HT-29 (cell line): ENCODE measurements at regions not wholly inside any gene's neighbourhood (a gene's known extent, or its start where the extent isn't known, plus 50 kb on each side); places are given as distances from the start of the nearest gene placed in this dataset.
"Not testable (repeated sequence)": the region's sequence is repeated elsewhere in the genome, so short reads cannot be mapped to it uniquely, and the experiment has no call there.

Experiments used
- DNase-seq: peaks from one replicate; pipeline ENCODE4 v3.0.0-alpha.2; 2015; ENCODE audit warnings: low spot score

DNA sequence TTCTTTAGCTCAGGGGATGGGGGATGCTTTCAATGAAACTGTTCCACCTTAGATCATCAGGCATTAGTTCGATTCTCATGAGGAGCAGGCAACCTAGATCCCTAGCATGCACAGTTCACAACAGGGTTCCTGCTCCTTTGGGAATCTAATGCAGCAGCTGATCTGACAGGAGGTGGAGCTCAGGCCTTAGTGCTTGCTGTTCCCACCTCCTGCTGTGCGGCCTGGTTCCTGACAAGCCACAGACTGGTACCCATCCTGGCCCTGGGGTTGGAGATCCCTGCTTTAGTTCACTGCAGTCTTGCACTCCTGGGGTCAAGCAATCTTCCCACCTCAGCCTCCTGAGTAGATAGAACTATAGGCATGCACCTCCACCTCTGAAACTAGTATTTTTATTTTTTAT lies 1369.8 kb upstream of the NUDT12 start:
- DNase-seq: no peak

DNA sequence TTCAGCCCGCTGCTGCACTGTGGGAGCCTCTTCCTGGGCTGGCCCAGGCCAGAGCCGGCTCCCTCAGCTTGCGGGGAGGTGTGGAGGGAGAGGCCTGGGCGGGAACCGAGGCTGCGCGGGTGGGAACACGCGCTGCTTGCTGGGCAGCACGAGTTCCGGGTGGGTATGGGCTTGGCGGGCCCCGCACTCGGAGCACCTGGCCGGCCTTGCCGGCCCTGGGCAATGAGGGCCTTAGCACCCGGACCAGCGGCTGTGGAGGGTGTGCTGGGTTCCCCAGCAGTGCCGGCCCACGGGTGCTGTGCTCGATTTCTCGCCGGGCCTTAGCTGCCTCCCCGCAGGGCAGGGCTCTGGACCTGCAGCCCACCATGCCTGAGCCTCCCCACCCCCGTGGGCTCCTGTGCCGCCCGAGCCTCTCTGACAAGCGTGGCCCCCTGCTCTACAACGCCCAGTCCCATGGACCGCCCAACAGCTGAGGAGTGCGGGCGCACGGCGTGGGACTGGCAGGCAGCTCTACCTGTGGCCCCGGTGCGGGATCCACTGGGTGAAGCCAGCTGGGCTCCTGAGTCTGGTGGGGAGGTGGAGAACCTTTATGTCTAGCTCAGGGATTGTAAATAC lies 1366.4 kb upstream of the NUDT12 start:
- no peak for DNase-seq

DNA sequence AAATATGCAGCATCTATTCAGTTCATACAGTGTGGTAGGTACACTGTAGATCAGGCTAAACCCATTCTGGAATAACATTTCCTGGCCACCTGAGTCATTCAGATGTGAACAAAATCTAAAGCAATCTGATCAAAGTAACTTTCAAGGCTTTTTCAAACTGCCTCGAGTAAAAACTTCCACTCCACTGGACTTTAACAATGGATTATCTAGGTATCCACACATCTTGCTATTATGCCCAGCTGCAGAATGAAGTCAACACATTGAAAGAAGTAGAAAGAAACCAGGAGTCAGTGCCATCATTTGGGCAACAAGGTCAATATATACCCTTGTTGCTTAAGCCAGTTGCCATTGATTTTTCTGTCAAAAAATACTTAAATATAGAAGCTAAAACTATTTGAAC lies 1352.6 kb upstream of the NUDT12 start:
- no peak for DNase-seq

DNA sequence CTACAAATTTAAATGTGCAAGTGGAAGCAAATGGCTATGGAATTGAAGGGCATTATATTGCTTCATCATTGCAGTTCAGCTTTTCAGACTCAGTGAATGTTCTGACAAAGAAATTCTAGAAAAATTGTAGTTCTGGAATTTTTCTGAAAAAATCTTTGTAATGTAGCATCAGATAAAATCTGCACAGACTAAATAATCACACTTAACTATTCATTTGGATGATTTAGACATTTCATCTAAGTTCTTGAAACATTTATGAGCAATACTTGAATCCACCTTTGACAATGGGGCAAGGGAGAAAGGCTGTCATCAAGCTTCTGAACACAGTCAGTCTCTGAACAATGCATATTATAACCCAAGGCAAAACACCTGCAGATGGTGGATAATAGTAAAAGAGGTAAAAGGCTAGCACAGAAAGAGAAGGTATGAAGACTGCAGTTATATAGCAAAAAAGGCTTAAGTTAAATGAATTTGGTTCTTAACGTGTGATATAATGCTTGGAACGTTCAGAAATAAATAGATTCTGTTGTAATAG lies 1352.0 kb upstream of the NUDT12 start:
- no peak for DNase-seq

DNA sequence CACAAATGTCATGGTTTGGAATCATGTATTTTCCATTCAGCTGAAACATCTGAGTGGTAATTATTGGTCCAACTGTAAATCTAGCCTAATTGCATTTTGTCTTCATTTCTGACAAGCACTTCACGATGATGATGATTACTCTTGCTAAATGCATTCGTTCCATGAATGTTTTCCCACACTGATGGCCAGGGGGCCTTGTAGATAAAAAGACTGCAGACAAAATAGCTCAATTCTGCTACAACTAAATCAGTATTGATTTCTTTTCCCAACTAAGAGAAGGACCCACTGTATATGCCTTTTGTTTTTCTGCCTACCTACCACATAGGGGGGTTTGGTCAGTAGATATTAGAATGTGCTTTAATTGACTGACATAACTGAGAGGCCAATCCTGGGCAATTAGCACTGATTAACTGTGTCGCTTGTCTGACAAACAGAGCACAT lies 1351.3 kb upstream of the NUDT12 start:
- DNase-seq: no peak

DNA sequence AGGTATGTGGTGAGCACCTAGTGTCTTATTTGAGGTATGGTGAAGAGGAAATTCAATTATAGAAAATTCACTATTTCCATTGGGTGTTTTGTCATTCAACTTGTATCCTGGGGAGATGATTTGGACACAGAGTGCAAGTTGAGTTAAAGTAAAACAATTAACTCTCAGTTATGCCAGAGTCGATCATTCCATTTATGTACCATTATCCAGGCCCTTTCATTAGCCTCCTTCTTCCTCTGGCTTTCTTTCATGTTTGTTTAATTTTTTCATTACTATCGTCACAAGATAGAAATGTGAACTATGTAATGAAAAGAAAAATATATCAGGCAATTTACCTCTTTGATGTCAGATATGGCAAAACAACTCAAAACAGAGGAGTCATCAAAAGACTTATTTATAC lies 1347.2 kb upstream of the NUDT12 start:
- no peak for DNase-seq

DNA sequence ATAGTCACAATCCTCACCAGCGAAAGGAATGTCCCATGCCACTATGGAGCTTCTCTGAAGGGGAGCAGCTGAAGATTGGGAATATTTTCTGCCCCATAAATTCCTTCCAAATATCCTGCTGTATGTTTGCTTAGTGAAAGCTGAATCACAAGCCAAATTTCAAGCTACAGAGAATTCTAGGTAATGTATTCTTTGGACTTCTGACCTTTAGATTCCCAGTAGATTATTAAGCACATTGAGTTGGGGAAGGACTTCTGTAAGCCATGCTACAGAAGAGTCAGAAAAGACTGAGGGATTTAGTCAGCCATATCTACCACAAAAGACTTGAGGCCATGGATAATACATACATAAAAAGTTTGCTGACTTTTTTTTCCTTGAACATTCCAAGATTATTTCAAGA lies 1342.0 kb upstream of the NUDT12 start:
- DNase-seq: no peak

DNA sequence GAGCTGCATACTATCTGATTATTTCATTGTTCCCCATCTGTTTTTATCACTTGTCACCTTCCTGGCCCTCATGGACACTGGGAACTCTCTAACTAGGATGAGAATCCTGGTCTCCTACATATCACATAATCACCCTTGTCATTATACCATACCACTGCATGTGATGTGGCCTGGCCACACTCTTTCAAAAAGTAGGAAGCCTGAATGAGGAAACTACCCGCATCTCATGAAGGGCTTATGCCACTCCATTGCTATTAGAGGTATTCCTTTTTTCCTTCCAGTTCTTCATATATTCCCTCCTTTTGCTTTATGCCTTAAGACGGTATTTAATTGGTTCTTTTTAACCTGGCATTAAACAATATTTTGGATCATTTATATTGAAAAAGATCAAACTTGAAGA lies 1341.4 kb upstream of the NUDT12 start:
- no peak for DNase-seq

DNA sequence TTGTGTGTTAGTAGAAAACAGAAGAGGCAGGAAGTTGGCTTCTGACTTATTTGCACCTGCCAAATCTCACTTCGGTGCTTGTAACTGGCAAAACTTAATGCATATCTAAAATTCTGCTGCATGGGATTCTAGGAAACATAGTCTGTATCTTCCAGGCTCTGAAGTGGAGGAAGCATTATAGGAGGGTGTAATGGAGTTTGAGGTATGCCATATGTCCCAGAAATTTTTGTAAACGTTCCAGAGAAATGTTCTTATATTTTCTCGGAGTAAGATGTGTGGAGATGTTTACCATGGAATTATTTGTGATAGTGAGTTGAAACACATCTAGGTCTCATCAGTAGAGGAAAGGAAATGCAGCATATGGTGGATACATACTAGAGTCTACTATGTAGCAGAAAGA lies 1329.0 kb upstream of the NUDT12 start:
- DNase-seq: no peak

DNA sequence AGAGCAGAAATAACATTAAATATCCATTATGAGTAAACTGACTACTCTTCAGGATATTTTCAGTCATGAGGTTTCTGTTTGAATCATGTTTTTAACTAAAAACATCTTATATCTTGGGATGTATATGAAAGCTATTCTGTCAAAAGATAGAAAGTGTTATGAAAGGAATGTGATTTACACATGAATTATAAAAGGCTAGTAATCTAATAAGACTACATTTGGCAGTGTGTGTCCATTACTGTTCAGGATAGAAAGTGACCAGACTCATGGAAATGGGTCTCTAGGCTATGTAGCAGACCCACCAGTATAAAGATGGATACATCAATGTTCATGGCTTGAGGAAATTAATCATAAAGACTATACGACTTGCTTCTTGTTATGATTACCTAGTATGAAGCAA lies 1328.2 kb upstream of the NUDT12 start:
- DNase-seq: no peak

DNA sequence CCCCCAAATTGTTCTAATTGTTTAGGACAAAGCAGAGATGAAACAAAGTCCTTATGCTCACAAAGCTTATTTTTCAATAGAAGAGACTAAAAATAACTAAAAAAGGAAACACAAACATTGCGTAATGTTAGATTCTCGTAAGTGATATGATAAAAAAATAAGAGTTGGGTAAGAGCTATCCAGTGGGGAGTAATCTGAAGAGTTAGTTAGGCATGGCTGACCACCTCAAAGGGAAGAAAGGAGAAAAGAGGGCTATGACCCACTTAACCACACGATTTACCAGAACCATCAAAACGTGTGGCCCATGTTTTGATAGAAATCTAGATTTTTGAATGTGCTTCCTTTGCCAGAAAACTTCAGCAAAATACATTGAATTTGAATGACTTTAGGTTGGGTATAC lies 1296.8 kb upstream of the NUDT12 start:
- no peak for DNase-seq

DNA sequence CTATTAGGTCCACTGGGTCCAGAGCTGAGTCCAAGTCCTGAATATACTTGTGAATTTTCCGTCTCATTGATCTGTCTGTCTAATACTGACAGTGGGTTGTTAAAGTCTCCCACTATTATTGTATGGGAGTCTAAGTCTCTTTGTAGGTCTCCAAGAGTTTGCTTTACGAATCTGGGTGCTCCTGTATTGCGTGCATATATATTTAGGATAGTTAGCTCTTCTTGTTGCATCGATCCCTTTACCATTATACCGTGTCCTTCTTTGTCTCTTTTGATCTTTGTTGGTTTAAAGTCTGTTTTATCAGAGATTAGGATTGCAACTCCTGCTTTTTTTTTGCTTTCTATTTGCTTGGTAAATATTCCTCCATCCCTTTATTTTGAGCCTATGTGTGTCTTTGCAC lies 1289.5 kb upstream of the NUDT12 start:
- not testable (repeated sequence) for DNase-seq

DNA sequence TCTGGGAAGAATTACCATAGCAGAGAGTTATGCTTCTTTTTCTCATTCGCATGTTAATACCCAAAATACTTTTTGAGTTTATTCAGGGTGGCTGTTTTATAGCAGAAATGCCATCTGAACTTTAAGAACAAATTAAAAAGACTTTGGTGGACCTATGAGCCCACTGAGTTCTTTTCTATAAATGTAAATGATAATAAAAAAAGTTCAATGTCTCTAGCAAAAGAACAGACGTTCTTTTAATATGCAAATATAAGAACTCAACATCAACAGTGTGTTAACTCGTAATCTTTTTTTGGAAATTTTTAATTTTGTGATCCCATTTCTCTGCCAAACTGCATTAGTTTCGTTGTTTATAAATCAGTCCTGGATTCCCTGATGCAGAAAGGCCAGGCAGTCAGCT lies 1283.0 kb upstream of the NUDT12 start:
- no peak for DNase-seq

DNA sequence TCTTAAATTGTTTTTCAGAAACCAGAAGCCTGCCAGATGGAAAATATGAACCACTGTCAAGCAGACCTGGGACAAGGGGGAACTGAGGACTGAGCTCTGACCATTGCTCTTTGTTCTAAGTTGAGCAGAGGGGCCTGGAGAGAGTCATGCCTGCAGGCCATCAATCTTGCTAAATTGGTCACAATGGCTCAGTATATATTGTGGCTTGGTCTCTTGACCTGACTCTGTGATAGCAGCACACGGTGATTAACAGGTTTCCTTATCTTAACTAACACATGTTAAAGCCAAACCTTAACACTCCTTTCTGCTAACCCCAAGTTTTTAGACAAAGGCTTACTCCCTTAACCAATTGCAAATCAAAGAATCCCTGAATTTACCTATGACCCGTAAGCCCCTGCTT lies 1281.2 kb upstream of the NUDT12 start:
- DNase-seq: no peak

DNA sequence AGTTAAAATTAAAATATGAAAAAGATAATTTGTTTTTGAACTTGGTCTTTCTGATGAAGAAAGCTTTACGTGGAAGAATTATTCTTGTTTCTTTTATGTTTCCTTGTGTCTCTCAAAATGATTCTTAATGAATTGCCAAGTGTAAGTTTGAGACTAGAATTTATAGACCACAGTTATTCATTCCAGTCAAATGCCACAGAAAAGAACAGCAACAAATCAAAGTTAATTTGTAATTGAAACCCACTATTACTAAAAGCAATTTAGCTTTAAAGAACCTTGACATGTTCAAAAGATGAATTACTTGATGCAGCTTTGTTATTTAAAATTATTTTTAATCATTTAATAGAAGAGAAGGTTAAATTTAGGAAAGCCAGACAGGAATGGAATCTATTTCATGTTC lies 1277.7 kb upstream of the NUDT12 start:
- no peak for DNase-seq

DNA sequence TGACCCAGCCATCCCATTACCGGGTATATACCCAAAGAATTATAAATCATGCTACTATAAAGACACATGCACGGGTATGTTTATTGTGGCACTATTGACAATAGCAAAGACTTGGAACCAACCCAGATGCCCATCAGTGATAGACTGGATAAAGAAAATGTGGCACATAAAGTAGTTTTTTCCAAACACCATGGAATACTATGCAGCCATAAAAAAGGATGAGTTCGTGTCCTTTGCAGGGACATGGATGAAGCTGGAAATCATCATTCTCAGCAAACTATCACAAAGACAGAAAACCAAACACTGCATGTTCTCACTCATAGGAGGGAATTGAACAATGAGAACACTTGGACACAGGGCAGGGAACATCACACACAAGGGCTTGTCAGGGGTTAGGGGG lies 1268.9 kb upstream of the NUDT12 start:
- DNase-seq: not testable (repeated sequence)

DNA sequence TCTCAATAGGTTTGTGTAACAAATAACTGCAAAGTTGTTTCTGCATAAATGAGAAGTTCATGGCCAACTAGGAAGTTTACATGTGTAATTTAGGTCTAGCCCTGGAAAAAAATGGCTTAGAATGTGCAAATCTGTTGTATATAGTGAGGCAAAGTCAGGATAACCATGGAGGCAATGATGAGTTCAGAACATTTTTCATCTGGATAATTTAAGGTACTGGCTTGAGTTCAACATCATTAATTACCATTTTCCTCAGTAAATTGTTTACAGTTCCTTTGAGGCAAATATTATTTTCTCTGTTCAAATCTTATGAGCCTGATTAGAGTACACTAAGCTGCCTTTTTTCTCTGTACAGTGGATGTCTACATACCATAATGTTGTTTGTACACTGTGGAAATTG lies 1259.0 kb upstream of the NUDT12 start:
- no peak for DNase-seq

DNA sequence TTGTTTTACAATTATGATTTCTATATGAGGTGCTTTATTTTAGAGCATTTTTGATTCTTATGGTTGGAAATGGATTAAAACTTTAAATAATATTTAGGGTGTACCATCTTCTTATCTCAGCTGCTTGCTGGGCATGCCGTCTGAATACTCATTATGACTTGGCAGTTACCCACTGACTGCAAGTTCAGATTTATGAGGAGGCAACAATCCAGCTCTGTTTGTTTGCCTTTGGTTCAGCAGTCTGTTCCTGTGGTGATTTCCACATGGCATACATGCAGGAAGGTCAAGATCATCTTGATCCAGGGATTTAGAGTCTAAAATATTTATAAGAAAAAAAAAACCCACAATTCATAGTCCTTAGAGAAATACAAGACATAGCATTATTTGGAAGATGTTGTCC lies 1254.5 kb upstream of the NUDT12 start:
- DNase-seq: no peak

DNA sequence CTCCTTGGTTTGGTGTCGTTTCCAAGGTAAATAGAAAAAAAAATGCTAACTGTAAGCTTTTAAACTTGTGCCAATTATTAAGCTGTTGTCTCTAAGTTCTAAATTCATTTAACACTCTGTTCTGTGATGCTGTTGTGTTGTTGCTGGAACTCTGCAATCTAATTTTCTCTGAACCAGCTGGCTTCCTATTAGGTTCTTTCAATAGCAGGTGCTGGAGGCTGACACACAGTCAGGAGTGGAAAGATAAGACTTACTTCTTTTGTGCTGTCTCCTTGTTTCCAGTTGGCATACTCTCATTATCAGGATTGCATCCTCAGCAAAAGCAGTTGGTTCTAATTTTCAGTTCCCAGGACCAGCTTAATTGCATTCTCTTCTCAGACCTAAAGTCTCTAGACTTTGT lies 1252.6 kb upstream of the NUDT12 start:
- no peak for DNase-seq

DNA sequence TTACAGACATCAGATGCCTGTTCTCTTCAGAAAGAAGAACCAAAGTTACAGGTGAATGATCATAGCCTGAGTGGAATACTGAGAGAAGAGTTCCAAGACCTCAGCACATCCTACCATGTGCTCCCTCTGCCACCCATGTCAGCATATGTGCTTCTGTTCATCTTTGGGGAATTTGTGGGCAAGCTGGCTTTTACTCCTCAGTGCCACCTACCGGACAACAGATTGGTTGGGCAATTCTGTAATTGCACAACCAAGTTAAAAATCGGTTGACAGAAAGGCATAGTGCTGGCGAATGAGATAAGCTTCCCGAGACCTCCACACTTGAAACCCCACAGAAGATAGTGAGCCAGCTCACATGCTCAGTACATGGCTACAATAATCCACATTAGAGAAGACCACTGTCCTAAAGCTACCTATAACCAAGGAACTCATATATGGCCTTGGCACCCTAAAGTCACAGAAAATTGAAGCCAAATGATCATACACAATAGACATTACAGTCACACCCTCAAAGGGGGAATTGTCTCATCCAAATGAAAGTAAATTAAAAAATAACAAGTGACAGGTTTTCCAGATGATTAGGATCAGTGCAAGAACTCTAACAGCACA lies 1238.0 kb upstream of the NUDT12 start:
- DNase-seq: peak; percentile 25

DNA sequence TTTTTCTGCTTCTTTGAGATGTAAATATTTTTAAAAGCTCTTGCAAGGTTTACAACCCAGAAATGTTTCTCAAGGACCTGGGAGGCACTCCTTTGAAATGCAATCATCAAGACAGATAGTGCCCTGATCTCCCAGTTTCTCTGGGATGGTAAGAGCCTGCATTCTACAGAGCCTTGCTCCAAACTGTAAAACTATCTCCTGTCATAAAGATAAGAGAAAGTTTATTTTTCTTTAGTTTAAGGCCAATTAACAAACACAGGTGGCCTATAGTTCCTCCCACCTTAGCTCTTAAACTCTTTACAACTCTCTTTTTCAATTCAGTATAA lies 1231.1 kb upstream of the NUDT12 start:
- peak; percentile 6 for DNase-seq

DNA sequence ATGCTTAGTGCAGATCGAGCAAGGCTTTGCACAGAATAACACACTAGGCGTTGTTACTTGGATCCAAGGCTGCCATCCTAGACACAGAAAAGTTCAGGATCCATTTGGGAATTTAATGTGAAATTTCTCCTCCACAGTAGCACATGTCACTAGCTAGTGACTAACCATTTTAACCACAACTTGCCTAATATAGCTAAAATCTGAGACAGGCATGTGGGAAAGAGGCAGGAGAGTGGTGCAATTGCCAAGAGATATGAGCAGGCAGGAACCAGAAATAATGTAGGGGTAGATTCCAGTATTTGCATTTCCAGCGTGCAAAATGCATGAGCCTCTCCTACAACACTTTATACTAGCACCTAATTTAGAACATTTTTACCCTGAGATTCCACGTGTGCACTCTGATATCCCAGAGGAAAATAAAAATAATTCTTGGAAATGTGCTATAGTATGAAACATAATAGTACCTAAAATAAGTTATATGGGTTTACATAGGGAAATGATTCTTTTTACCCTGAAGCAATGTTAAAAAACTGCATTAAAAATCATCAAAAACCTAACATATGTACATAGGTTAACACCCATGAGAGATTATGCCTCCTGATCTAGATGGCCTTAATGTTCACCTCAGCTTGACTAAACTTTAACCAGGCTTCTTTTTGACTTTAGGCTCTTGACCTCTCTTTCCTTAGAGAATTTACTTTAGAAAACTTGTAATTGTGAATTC lies 1230.6 kb upstream of the NUDT12 start:
- no peak for DNase-seq

DNA sequence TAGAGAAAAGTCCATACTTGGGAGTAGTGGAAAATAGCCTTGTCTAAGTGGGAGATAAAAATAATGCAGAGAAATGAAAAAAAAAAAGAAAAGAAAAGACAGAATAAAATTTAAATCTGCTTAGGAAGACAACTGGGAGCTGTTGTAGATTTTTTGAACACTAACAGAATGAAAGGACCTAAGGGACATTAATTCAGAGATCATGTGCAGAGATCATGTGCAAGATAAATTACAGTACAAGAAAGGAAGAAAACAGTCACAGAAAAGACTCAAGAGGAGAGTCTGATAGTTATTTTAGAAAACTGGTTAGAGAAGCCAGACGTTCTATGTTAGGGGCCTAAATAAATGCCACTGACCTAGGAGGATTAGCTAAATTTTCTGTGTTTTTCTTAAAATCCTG lies 1226.8 kb upstream of the NUDT12 start:
- DNase-seq: no peak
